Fibroblast of skin of right biceps (primary cell): ENCODE measurements at regions not wholly inside any gene's neighbourhood (a gene's known extent, or its start where the extent isn't known, plus 50 kb on each side); places are given as distances from the start of the nearest gene placed in this dataset.
A peak's percentile ranks its signal among the peaks of the same experiment; 100 is the strongest.

ENCODE experiments used
- DNase-seq: peaks from one replicate; pipeline ENCODE4 v3.0.0-alpha.2; 2013

- peak; percentile 58 for DNase-seq
Observed at GRCh38 chr5:111016801-111017200, 54.7 kb upstream of the TSLP start.

- peak; percentile 16 for DNase-seq
Observed at GRCh38 chr5:111017731-111018130, 53.8 kb upstream of the TSLP start.
